ENCODE measurements at regions not wholly inside any gene's neighbourhood (a gene's known extent, or its start where the extent isn't known, plus 50 kb on each side); places are given as distances from the start of the nearest gene placed in this dataset.

GRCh38 chr15:95541301-95541700, 789.2 kb upstream of the NR2F2 start:
- Histone ChIP-seq H3K27me3 (ENCODE audit: low read depth) (no peaks in the 10 kb centered on the region), H3K9me3 (no peaks in the 10 kb centered on the region), H3K27ac (no peak overlapping the region), H3K4me1 (no peaks in the 10 kb centered on the region), H3K36me3 (no peaks in the 10 kb centered on the region), H3K4me3 (no peak overlapping the region)
- DNase-seq (no peak), ATAC-seq (no peak)
- intact Hi-C loops (cut with DNase I): no loop called here
- no peak for TF ChIP-seq CTCF (IDR thresholded peaks at IDR 0.05)

GRCh38 chr15:95549168-95549738, 781.2 kb upstream of the NR2F2 start:
- intact Hi-C loops (cut with DNase I): no loop called here

GRCh38 chr15:95550702-95551101, 779.8 kb upstream of the NR2F2 start:
- no peak overlapping the region for H3K4me3 ChIP-seq
- no peak for TF ChIP-seq CTCF (IDR thresholded peaks at IDR 0.05)
- H3K4me1 ChIP-seq: no peaks in the 10 kb centered on the region
- intact Hi-C loops (cut with DNase I): no loop called here
- H3K27ac ChIP-seq: no peak overlapping the region
- H3K36me3 ChIP-seq: no peaks in the 10 kb centered on the region
- no peak for ATAC-seq
- no peak for DNase-seq
- no peaks in the 10 kb centered on the region for H3K9me3 ChIP-seq
- H3K27me3 ChIP-seq (ENCODE audit: low read depth): no peaks in the 10 kb centered on the region

More at GRCh38 chr15:95549168-95549738, 781.2 kb upstream of the NR2F2 start:
- Histone ChIP-seq H3K36me3 (no peaks in the 10 kb centered on the region), H3K27ac (no peak overlapping the region), H3K27me3 (ENCODE audit: low read depth) (no peaks in the 10 kb centered on the region), H3K4me1 (no peaks in the 10 kb centered on the region), H3K4me3 (no peak overlapping the region), H3K9me3 (no peaks in the 10 kb centered on the region)
- ATAC-seq (no peak), DNase-seq (no peak)
- TF ChIP-seq CTCF (IDR thresholded peaks at IDR 0.05): no peak

DNA sequence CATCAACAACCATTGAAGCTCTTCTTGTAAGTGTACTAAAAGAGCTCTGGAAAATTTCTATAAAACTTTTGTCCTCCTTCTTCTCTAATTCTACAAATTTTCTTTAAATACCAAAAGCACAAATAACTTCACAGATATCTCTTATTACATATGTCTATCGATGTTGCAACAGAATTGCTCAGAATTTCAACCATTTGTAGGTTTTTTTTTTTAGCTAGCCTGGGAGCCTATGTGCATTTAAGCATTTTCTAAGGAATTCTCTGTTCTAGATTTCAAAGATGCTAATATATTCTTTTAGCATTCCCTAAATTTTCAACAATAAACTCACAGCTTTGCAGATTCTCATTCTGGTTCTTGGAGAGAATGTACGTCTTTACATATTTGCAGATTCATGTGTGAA, 774.3 kb upstream of the NR2F2 start:
- no peak overlapping the region for H3K27ac ChIP-seq
- no peaks in the 10 kb centered on the region for H3K4me1 ChIP-seq
- H3K27me3 ChIP-seq (ENCODE audit: low read depth): no peaks in the 10 kb centered on the region
- ATAC-seq (no peak), DNase-seq (no peak)
- intact Hi-C loops (cut with DNase I): no loop called here
- no peak overlapping the region for H3K4me3 ChIP-seq
- H3K9me3 ChIP-seq: no peaks in the 10 kb centered on the region
- TF ChIP-seq CTCF (IDR thresholded peaks at IDR 0.05): no peak
- H3K36me3 ChIP-seq: no peaks in the 10 kb centered on the region

GRCh38 chr15:95556866-95557225, 773.7 kb upstream of the NR2F2 start:
- Histone ChIP-seq H3K4me1 (no peaks in the 10 kb centered on the region), H3K27me3 (ENCODE audit: low read depth) (no peaks in the 10 kb centered on the region), H3K4me3 (no peak overlapping the region), H3K9me3 (no peaks in the 10 kb centered on the region), H3K36me3 (no peaks in the 10 kb centered on the region), H3K27ac (no peak overlapping the region)
- no peak for ATAC-seq
- DNase-seq: no peak
- TF ChIP-seq CTCF (IDR thresholded peaks at IDR 0.05): no peak
- intact Hi-C loops (cut with DNase I): no loop called here

Data from lower lobe of right lung (tissue), 2 donors.